ENCODE measurements at regions not wholly inside any gene's neighbourhood (a gene's known extent, or its start where the extent isn't known, plus 50 kb on each side); places are given as distances from the start of the nearest gene placed in this dataset.

DNA sequence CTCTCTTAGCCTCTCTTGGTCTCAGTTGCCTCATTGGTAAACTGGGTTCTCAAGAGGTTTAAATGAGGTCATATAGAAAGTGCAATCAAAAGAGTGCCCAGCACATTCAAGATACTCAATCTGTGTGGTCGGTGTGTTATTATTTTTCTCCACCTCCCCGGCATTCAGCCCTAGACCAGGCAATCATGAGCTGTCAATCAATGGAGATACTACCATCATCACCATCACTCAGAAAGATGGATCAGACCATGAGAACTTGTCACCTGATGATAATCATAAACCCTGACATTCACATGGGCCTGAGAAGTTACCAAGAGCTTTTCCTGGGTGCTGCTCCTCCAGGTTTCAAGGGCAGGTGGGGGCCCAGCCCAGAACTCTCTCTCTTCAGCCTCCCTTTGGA is 166.1 kb downstream of the MN1 start:
- no peak for TF ChIP-seq POLR2A (IDR thresholded peaks at IDR 0.05)
- TF ChIP-seq, protein P1, sequence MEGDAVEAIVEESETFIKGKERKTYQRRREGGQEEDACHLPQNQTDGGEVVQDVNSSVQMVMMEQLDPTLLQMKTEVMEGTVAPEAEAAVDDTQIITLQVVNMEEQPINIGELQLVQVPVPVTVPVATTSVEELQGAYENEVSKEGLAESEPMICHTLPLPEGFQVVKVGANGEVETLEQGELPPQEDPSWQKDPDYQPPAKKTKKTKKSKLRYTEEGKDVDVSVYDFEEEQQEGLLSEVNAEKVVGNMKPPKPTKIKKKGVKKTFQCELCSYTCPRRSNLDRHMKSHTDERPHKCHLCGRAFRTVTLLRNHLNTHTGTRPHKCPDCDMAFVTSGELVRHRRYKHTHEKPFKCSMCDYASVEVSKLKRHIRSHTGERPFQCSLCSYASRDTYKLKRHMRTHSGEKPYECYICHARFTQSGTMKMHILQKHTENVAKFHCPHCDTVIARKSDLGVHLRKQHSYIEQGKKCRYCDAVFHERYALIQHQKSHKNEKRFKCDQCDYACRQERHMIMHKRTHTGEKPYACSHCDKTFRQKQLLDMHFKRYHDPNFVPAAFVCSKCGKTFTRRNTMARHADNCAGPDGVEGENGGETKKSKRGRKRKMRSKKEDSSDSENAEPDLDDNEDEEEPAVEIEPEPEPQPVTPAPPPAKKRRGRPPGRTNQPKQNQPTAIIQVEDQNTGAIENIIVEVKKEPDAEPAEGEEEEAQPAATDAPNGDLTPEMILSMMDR (IDR thresholded peaks at IDR 0.05 in 4 of 5, conservative IDR thresholded peaks at IDR 0.05 in 1 of 5), result no peak

Measured in gastrocnemius medialis (tissue), 4 donors.